SK-N-SH treated with all-trans-retinoic acid at 6 μM for 48 hours (cell line): ENCODE measurements at regions not wholly inside any gene's neighbourhood (a gene's known extent, or its start where the extent isn't known, plus 50 kb on each side); places are given as distances from the start of the nearest gene placed in this dataset.

Source experiments
- ARNTL ChIP-seq: fragments of 450-650 bp; formaldehyde crosslinking; IDR thresholded peaks from 2 replicates; pipeline ENCODE4 v1.5.0; 2020; ENCODE audit warnings: low read depth, mild to moderate bottlenecking, moderate library complexity, borderline replicate concordance
- BACH2 ChIP-seq: fragments of 250-450 bp; sonication (Bioruptor Pico); IDR thresholded peaks from 2 replicates; pipeline ENCODE4 v1.9.0; 2021; ENCODE audit warnings: mild to moderate bottlenecking, borderline replicate concordance
- CREB5 ChIP-seq: fragments of 250-450 bp; sonication (Bioruptor Pico); IDR thresholded peaks from 2 replicates; pipeline ENCODE4 v1.5.1; 2020; ENCODE audit warnings: low read depth, mild to moderate bottlenecking, moderate library complexity
- CSDC2 ChIP-seq: fragments of 250-450 bp; sonication (Bioruptor Pico); IDR thresholded peaks from 2 replicates; pipeline ENCODE4 v1.5.0; 2020; ENCODE audit warnings: mild to moderate bottlenecking, moderate library complexity
- ISL1 ChIP-seq: fragments of 250-450 bp; sonication (Bioruptor Pico); IDR thresholded peaks from 2 replicates; pipeline ENCODE4 v2.1.2; 2022; ENCODE audit warnings: mild to moderate bottlenecking, moderate library complexity
- OSR1 ChIP-seq: fragments of 250-450 bp; sonication (Bioruptor Pico); IDR thresholded peaks from 2 replicates; pipeline ENCODE4 v1.8.0; 2022; ENCODE audit warnings: moderate library complexity, mild to moderate bottlenecking, inconsistent platforms
- PATZ1 ChIP-seq: fragments of 250-450 bp; sonication (Bioruptor Pico); IDR thresholded peaks from 2 replicates; pipeline ENCODE4 v1.8.0; 2020; ENCODE audit warnings: mild to moderate bottlenecking, moderate library complexity, borderline replicate concordance
- RARB ChIP-seq: fragments of 250-450 bp; sonication (Bioruptor Pico); IDR thresholded peaks from 2 replicates; pipeline ENCODE4 v1.8.0; 2021; ENCODE audit warnings: mild to moderate bottlenecking, moderate library complexity
- TCF4 ChIP-seq: fragments of 250-450 bp; sonication (Bioruptor Pico); IDR thresholded peaks from 2 replicates; pipeline ENCODE4 v1.8.0; 2021; ENCODE audit warnings: mild to moderate bottlenecking, moderate library complexity, borderline replicate concordance
- TSHZ2 ChIP-seq: fragments of 250-450 bp; sonication (Bioruptor Pico); IDR thresholded peaks from 2 replicates; pipeline ENCODE4 v1.5.0; 2020; ENCODE audit warnings: mild to moderate bottlenecking, moderate library complexity
- ZFP3 ChIP-seq: fragments of 250-450 bp; sonication (Bioruptor Pico); IDR thresholded peaks from 2 replicates; pipeline ENCODE4 v1.5.0; 2020; ENCODE audit warnings: mild to moderate bottlenecking, moderate library complexity
- ZFP30 ChIP-seq: fragments of 450-650 bp; formaldehyde crosslinking; IDR thresholded peaks from 2 replicates; pipeline ENCODE4 v1.5.0; 2022; ENCODE audit warnings: mild to moderate bottlenecking, moderate library complexity
- ZNF8 ChIP-seq: fragments of 450-650 bp; formaldehyde crosslinking; IDR thresholded peaks from 2 replicates; pipeline ENCODE4 v1.5.0; 2020; ENCODE audit warnings: mild to moderate bottlenecking, moderate library complexity

GRCh38 chr15:79769069-79769481, 127.7 kb downstream of the MTHFS start:
- no peak for TF ChIP-seq TSHZ2 (CRISPR knock-in tag)
- TF ChIP-seq TCF4 (CRISPR knock-in tag) = no peak
- TF ChIP-seq RARB = no peak
- no peak for TF ChIP-seq CSDC2
- TF ChIP-seq ISL1 (CRISPR knock-in tag) = no peak
- TF ChIP-seq PATZ1 (CRISPR knock-in tag) = no peak
- TF ChIP-seq ZFP3 (CRISPR knock-in tag) = no peak
- no peak for TF ChIP-seq ZNF8
- no peak for TF ChIP-seq ZFP30 (CRISPR knock-in tag)
- no peak for TF ChIP-seq OSR1 (CRISPR knock-in tag)
- TF ChIP-seq BACH2 (CRISPR knock-in tag) = no peak
- no peak for TF ChIP-seq CREB5 (CRISPR knock-in tag)
- no peak for TF ChIP-seq ARNTL (CRISPR knock-in tag)
